SK-MEL-5 (cell line): ENCODE measurements at regions not wholly inside any gene's neighbourhood (a gene's known extent, or its start where the extent isn't known, plus 50 kb on each side); places are given as distances from the start of the nearest gene placed in this dataset.
A peak's percentile ranks its signal among the peaks of the same experiment; 100 is the strongest.

Experiments
- DNase-seq: peaks from one replicate; pipeline ENCODE4 v3.0.0-alpha.2; 2016; ENCODE audit warnings: low read depth, low spot score
- in situ Hi-C: cut with HindIII; loops from 2 replicates; pipeline ENCODE4 v1.10.0; 2016; ENCODE audit warnings: low sequenced_read_pairs, high pct_unique_total_duplicates, low pct_unique_long_range_greater_than_20kb

- in situ Hi-C loops, result no loop called here
- DNase-seq, result no peak
Observed at GRCh38 chr5:128591598-128592455, 53.8 kb upstream of the FBN2 start.

GRCh38 chr5:128596071-128596470, 58.0 kb upstream of the FBN2 start:
- peak; percentile 34 for DNase-seq
- in situ Hi-C loops, result no loop called here

DNA sequence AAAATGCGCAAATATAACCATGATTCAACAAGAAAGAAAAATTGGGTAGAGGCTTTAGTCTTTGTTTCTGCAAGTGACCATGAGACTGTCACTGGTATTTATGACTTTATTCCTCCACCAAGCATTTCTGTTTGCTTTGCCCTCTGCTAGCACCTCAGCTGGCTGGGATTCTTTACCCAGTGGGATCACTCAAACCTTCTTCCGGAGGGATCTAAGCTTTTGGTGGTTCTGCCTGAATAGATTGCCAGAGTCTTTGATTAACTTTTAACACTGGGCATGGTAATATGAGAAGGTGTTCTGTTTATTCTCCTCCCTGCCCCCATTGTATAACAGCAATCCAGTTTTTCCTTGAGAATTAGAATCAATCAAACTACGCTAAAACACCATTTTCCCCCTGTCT, 59.1 kb upstream of the FBN2 start:
- DNase-seq, result no peak
- in situ Hi-C loops, result no loop called here

- DNase-seq, result no peak
- in situ Hi-C loops, result no loop called here
Observed at GRCh38 chr5:128613128-128613527, 75.1 kb upstream of the FBN2 start.

GRCh38 chr5:128613766-128614165, 75.7 kb upstream of the FBN2 start:
- in situ Hi-C loops, result no loop called here
- DNase-seq, result no peak

- DNase-seq, result no peak
- in situ Hi-C loops, result no loop called here
Observed at GRCh38 chr5:128615578-128615977, 77.5 kb upstream of the FBN2 start.

DNA sequence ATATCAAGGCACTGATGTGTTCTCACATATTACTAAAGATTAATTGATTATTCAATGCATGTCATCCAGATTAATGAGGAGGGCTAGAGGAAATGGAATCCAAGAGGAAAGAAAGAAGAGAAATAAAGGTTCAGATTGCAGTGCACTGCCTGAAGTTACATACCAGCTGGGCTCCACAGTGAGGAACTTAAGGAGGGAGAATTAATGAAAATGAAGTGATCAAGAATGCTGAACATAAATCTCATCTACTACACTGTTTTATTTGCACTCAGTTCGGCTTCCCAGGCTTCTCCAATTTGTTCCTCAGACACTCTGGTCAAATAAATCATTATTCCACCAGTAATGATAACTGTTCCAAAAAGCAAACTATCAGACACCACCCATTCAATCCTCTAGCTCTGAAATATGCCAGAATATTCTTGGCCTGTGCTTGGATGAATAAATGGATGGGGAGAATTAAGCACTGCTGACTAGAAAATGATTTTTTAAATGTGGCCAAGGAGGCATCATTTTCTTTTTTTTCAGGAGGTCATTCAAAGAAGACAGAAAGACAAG, 88.6 kb upstream of the FBN2 start:
- no peak for DNase-seq
- in situ Hi-C loops, result no loop called here

DNA sequence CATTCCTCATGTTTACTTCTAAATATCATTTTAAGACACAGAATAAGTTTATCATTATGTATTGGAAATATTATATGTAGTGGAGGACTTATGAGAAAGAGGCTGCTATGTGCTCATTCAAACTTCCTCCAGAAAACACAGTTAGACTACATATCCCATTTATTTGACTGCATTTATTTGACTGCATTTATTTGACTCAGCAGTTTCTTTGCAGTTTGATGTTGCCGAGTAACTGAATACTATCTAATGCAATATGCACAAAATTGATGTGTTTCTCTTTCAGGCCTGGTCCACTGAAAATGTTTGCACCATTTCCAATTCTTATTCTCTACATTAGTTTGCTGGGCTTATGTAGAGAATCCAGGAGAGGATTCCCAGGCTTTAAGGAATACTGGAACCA, 89.9 kb upstream of the FBN2 start:
- no peak for DNase-seq
- in situ Hi-C loops, result no loop called here

DNA sequence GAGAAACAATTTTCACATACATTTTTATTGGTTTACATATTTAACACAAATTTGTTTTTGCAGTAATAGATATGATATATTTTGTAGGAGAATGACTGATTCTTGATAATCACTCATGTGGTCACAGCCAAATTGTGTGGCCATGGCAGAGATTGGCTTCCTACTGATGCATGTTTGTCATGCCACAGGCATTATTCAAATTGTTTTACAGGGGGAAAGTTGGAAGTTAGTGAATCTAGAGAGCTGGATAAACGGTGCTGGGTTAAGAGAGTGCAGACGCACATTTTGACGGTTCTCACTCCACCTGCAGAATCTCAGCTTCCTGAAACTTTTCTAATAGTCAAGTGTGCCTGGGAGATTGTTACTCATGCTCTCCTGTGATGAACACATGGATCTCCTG, 91.1 kb upstream of the FBN2 start:
- DNase-seq, result no peak
- in situ Hi-C loops, result no loop called here

GRCh38 chr5:128630121-128630520, 92.1 kb upstream of the FBN2 start:
- no peak for DNase-seq
- in situ Hi-C loops, result no loop called here

- DNase-seq, result no peak
- in situ Hi-C loops, result no loop called here
Observed at GRCh38 chr5:128631771-128632170, 93.7 kb upstream of the FBN2 start.

GRCh38 chr5:128632264-128632663, 94.2 kb upstream of the FBN2 start:
- in situ Hi-C loops, result no loop called here
- DNase-seq, result no peak

- DNase-seq, result no peak
- in situ Hi-C loops, result no loop called here
Observed at GRCh38 chr5:128633901-128634300, 95.9 kb upstream of the FBN2 start.

- in situ Hi-C loops, result no loop called here
- DNase-seq, result no peak
Observed at GRCh38 chr5:128635379-128635778, 97.3 kb upstream of the FBN2 start.

- in situ Hi-C loops, result no loop called here
- DNase-seq, result no peak
Observed at GRCh38 chr5:128636361-128636760, 98.3 kb upstream of the FBN2 start.

DNA sequence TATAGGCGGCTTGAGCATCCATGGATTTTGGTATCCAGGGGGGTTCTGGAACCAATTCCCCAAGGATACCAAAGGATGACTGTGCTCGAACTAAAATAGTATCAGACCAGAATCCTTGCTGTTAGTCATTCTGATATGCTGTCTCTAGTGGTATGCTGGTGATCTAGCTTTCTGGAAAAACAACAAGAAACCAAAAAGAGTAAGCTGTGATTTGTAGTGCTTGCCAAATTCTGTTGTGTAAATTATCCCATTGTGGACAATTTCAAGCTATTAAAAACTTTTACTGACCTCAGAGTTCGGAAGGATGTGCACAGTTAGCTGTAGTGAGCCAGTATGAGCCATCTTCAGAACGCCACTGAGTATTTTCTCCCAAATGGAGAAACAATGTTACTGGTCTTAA, 99.0 kb upstream of the FBN2 start:
- in situ Hi-C loops, result no loop called here
- no peak for DNase-seq

DNA sequence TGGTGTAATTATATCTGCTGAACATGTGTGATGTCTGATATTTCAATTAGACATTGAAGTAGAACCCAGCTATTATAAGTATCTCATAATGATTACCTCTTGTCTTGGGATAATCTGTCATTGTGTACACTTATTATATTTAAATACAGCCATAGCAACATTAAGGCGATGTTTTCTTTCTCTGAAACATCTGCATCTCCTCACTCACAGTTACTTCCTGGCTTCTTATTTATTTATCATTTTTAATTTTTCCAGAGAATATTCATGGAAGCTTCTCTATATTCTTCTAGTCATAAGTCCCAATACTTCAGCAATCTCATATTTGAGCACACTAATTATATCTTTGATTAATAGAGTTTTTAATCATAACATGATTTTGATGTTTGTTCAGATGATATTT, 103.8 kb upstream of the FBN2 start:
- DNase-seq, result no peak
- in situ Hi-C loops, result no loop called here

GRCh38 chr5:128644863-128645262, 106.8 kb upstream of the FBN2 start:
- no peak for DNase-seq
- in situ Hi-C loops, result no loop called here

DNA sequence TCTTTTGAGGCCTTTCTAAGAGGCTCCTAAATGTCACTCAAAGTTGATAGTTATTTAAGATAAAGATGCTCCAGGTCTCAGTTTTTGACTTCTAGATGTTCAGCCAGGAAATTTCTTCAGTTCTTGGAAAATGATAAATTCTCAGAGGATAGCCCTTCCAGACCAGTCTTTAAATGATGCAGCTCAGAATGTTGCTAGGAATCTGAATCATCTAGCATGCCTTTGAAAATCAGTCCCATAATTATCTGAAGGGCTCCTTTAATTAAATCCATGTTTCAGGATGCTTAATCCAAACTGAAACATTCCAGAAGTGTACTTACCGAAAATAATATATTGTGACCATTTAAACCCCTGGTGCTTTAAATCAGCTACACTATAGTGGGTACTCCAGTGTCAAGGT, 107.5 kb upstream of the FBN2 start:
- in situ Hi-C loops, result no loop called here
- DNase-seq, result no peak
